NCI-H2196 (cell line): ENCODE measurements at regions not wholly inside any gene's neighbourhood (a gene's known extent, or its start where the extent isn't known, plus 50 kb on each side); places are given as distances from the start of the nearest gene placed in this dataset.

Source experiments
- DNase-seq: peaks from one replicate; lab custom pipeline; 2025; ENCODE audit not compliant: unreplicated experiment; lab: John Stamatoyannopoulos, UW

DNA sequence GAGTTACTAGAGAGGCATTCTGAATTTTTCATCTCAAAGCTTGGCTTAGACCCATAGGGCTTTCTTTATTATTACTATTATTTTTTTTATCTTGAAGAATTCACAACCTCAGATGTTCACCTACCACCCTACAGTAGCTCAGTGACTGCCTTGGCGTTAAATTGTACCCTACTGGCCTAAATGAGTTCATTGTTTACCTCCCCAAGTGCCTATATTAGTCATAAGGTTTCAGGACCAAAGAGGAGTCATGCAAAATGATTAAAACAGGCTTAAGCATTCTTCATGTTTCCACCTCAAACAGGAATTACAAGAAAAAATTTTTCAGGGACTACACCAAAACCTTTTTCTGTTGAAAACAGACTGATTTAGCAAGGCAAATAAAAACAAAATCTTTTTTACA, 751.5 kb downstream of the SQOR start:
- DNase-seq: no peak

- DNase-seq: no peak
Measured at GRCh38 chr15:46389739-46390138, 754.9 kb downstream of the SQOR start.

DNA sequence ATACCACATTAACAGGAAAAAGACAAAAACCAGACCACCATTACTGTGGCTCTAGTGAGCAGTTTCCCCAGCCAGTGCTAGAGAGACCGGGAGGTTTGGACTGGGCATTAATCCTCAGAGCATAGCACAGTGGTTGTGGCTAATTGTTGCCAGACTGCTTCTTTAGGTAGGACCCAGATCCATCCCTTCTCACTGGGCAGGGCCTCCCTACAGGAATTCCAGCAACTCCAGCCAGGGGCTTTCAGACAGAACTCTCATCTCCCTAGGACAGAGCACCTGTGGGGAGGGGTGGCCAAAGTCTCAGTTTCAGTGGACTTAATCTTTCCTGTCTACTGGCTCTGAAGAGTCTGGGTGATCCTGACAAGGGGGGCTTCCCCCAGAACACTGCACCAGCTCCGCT, 759.6 kb downstream of the SQOR start:
- DNase-seq: no peak

DNA sequence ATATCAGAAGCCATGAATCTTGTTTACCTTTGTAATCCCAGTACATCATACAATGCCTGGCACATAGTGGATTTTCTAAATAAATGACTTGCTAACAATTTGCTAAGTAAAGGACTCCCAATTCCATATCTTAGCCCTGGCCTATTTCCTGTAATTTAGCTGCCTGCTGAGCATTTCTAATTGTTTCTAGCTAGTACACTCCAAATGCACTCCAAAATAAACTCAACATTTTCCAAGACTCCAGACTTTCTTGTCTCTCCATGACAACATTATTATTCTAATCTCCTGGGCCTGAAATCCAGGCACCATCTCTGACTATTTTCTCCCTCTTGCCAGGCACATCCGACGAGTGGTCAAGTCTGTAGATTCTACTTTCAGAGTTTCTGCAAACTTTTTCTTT, 773.5 kb downstream of the SQOR start:
- no peak for DNase-seq

DNA sequence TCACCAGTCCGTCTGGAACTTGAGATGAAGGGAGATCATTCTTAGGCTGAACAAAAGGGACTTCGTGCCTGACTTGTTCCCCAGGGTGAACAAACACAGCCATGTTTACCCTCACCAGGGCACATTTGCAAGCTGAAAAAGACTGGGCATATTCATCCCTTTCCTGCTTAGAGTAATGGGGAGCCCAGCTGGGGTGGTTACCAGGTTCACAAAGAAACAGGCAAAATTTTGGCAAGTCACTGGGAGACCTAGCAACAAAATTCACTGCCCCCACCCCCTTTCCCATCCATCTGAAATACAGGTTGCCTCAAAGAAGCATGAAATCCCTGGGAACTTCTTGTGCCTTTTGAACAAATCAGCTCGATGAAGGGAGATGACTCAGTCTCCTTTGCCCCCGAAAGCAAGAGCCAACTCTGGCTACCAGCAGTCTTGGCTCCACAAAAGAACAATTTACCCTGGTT, 775.0 kb downstream of the SQOR start:
- DNase-seq: no peak

GRCh38 chr15:46410705-46411104, 775.9 kb downstream of the SQOR start:
- DNase-seq: no peak

GRCh38 chr15:46411900-46412299, 777.1 kb downstream of the SQOR start:
- DNase-seq: no peak

DNA sequence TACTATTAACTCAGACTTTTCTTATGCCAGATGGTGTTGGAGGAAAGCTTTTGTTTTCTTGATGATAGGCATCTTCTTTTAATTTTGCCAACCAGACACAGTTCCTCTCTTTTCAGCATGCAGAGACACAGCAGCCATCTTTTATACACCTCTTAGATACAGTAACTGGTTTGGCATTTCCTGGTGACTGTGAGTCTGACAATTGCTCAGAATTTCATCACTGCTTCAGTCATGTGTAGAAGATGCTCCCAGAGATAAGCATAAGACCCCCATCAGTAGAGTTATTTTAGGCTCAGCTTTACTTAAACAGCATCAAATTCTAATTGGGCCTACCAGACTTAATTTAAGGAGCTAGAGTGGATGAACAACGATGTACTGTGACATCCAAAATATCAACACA, 779.0 kb downstream of the SQOR start:
- no peak for DNase-seq

DNA sequence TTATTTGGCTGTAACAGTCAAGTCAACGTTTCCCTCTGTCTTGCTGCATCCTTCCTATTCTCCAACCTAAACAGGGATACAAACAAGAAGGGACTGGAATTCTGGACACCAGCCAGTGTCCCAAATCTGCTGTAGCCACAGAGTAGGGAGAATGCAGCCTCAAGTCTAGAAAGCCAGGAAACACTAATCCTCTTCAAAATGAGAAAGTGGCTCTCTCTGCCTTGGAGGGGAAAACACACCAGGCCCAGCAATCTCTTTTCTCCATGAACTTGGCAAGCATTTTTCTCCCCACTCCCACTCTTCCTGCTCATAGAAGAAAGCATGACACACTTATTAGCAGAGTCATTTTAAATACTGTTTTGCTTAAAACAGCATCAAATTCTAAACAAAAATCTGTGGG, 781.7 kb downstream of the SQOR start:
- no peak for DNase-seq

GRCh38 chr15:46420990-46421389, 786.2 kb downstream of the SQOR start:
- no peak for DNase-seq

DNA sequence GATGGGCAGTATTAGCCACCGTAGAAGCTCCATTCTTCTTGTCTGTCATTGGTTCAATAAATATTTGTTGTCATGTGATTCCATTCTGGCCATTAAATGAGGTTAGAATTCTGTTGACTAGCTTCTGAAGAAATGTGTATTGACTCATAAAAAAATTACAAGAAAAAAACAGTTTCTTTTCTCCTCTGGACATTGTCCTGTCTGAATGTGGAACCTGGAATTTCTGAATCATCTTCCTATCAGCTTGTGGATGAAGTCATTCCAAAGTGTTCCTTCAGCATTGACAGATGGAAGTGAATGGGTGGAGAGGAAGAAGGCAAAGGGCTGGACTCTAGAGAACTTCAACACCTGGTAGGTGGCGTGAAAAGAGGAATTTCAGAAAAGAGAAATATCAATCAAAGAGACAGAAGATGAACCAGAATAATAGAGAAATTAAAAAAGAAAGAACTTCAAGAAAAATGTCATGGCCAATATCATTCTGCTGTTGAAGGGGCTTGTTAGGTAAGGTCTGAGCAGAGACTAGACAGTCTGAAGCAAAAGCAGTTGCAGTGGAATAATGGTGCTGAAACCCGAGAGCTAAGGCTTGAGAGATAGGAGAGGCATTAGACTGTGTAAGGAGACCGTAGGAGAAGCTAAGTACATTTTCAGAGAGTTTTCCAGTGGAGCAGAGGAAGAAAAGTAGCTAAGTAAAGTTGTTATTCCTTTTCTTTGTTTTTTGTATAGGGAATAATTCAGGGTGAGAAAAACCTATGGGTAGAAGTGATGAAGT, 806.6 kb downstream of the SQOR start:
- DNase-seq: no peak

- DNase-seq: no peak
Measured at GRCh38 chr15:46442184-46442583, 807.4 kb downstream of the SQOR start.

DNA sequence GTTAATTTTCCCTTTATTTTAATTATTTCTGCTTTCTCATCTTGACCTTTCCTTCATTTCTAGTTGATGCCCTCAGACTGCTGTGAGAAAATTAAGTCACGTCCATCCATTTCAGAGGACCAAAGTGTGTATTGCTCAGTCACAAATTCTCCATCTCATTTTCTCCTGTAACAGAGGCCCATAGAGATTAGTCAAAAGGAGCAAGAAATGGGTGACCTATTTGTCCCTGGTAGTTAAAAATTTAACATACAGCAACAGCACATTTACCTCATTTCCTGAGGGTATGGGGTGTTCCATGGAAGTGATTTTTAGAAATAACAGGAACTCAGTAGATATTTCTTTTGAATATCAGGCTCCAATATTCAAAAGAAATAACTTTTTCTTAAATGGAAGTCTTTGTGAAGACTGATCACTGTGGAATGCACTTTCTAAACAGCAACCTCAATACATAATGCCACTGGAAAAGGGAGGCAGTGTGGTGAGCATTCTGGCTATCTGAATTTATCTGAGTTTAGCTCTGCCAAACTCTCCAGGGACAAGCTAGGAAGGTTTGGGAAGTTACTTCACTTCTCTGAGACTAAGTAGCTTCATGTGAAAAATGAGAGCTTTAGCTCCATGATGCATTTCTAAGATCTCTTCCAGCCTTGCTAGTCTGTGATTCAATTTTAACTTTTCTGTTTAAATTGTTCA, 808.2 kb downstream of the SQOR start:
- DNase-seq: no peak

DNA sequence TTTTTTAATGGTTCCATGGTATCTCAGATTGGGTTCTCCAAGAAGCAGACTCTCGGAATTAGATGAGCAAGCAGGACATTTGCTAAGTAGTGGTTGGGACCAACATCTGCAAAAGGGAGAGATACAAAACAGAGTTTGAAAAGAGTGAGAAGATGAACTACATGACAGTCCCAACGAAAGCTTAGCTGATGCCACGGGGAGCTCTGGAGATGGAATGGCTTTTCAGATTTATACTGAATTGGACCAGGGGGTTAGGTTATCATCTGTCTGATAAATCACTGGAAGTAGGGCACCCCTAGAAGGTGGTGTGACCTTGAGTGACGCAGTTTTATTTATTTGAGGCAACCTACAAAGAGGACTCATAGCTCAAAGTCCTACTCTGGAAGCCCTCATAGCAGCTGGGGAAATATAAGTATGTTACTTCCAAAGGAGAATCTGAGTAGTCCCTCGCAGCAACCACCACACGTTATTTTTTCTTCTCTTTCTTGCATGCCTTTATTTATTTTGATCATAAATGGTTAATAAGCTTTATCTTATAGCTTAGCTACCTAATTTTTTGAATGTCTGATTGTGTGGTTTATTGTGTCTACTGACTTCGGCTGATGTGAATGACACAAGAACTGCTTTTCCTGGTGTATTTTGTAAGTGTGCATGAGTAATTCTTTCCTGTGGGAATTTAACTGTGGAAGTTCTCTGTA, 815.4 kb downstream of the SQOR start:
- DNase-seq: no peak

GRCh38 chr15:46450810-46451182, 816.0 kb downstream of the SQOR start:
- DNase-seq: no peak

DNA sequence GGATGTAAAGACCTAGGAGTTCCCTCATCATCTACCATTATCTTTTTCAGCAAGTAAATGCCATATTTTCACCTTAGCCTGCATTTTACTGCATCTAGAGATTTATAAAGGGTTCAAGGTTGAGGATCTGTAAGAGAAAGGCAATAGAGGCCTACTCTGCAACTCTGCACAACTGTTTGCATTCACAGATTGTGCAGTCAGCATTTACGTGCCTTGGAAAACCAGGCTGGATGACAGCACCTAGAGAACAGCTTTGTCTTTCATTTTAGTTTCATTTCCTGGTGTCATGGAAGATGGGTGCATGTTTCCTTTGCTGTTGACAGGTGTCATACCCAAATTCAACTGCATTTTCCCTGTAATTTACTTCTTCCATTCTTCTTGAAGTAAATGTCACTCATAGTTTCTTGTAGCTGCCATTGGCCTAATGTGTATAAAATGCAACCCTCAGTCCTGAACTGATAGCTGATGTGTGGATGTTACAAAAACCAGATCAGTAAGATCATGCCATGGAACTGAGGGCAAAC, 817.5 kb downstream of the SQOR start:
- DNase-seq: no peak

DNA sequence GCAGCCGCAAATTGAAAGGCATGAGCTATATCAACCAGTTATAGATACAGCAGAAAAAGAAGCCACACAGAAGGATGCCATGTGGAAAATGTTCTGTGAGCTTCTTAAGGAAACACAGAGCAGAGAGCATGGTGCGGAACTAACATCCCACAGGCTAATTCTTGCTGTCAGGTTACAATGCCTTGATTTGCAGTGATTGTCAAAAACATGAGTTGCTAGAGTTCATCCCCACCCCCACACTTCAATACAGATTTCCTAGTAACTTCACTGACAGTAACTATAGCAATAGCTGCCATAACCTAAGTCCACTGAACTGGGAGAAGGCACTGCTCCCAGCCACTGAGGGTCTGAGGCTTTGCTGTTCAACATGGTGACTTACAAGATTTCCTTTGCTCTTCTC, 821.6 kb downstream of the SQOR start:
- no peak for DNase-seq

DNA sequence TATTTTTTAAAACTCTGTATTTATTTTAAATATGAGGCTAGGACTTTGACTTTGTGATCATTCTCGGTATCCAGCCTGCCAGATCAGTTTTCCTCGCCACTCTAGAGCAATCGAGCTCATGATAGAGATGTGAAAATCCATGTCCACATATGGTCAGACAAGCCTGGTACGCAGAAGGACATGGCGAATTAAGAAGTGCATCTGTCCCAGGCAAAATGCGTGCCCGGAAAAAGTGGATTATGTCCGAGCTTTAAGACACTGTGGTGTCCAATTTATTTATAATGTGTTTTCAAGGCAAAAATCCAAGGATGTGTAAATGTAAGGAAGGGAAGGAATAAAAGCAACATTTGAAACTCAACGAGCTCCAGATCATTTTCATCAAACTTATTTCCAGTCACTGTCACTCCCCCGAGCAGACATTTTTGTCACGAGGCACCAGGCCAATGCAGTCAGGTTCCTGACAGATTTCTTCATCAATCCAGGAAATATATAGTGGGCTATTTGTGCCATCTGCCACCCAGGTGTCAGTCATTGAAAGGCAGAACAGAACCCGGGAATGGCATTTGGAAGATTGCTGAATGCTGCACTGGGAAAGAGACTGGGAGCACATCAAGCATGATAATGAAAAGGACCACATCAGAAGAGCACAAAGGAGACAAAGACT, 825.7 kb downstream of the SQOR start:
- DNase-seq: no peak

GRCh38 chr15:46461416-46461815, 826.6 kb downstream of the SQOR start:
- DNase-seq: no peak

GRCh38 chr15:46467041-46467440, 832.2 kb downstream of the SQOR start:
- DNase-seq: no peak

GRCh38 chr15:46471096-46471495, 836.3 kb downstream of the SQOR start:
- no peak for DNase-seq
